ENCODE measurements at regions not wholly inside any gene's neighbourhood (a gene's known extent, or its start where the extent isn't known, plus 50 kb on each side); places are given as distances from the start of the nearest gene placed in this dataset.

DNA sequence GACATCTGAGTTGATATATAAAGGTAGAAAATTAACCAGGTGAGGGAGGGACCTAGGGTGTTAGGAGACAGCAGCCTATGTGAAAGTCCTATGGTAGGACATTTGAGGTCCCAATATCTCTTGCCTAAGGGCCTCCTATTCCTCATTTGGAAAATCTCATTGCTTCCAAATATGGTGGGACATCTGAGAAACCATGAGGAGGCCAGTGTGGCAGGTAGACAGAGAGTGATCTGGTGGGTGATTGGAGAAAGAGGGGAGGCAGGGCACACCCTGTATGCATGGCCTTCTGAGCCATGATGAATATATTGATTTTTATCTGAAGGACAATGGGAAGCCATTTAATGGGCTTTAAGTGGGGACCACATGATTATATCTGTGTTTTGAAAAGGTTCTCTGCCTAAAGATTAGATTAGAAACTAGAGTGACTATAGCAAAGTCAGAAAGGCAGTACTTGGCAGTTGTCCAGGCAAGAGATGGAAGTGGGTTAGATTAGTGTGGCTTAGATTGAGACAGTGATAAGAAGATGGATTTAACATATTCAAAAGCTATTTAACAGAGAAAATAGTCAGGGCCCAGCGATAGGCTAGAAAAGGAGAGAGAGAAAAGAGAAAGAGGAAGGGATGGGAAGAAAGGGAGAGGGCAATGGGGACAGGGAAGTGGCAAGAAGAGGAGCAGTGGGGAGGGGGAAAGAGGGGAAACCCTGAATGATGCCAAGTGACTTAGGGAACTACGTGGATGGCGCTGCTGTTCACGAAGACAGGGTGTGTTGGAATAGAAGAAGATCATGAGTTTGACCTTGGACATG, 237.2 kb upstream of the SRRM4 start:
- no peak for DNase-seq
- TF ChIP-seq, protein P1, sequence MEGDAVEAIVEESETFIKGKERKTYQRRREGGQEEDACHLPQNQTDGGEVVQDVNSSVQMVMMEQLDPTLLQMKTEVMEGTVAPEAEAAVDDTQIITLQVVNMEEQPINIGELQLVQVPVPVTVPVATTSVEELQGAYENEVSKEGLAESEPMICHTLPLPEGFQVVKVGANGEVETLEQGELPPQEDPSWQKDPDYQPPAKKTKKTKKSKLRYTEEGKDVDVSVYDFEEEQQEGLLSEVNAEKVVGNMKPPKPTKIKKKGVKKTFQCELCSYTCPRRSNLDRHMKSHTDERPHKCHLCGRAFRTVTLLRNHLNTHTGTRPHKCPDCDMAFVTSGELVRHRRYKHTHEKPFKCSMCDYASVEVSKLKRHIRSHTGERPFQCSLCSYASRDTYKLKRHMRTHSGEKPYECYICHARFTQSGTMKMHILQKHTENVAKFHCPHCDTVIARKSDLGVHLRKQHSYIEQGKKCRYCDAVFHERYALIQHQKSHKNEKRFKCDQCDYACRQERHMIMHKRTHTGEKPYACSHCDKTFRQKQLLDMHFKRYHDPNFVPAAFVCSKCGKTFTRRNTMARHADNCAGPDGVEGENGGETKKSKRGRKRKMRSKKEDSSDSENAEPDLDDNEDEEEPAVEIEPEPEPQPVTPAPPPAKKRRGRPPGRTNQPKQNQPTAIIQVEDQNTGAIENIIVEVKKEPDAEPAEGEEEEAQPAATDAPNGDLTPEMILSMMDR (IDR thresholded peaks at IDR 0.05), result no peak
- no peaks in the 10 kb centered on the region for H3K36me3 ChIP-seq
- H3K27me3 ChIP-seq, result no peaks in the 10 kb centered on the region
- intact Hi-C loops (cut with DNase I; ENCODE audit: low total_unique reads), result no loop called here
- H3K4me3 ChIP-seq, result no peak overlapping the region
- H3K27ac ChIP-seq, result no peak overlapping the region
- H3K9me3 ChIP-seq, result no peaks in the 10 kb centered on the region
- no peaks in the 10 kb centered on the region for H3K4me1 ChIP-seq

DNA sequence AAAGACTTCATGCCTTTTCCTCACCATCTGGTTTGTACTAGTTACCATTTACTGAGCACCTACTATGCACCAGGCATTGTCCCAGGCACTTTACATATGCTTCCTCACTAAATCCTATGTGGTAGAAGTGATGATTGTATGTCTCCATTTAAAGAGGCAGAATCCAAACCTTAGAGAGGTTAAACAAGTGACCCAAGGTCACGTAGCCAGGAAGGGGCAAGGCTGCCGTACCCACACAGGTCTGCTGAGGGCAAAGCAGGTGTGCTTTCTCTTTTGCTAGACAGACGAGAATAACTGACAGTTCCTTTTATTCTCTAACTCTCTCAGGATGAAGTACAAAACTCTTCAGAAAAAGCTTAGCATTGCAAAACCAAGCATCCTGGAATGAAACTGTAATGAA, 235.2 kb upstream of the SRRM4 start:
- Histone ChIP-seq H3K27me3 (no peaks in the 10 kb centered on the region), H3K27ac (no peak overlapping the region), H3K4me3 (no peak overlapping the region), H3K36me3 (no peaks in the 10 kb centered on the region), H3K9me3 (no peaks in the 10 kb centered on the region), H3K4me1 (no peaks in the 10 kb centered on the region)
- no peak for DNase-seq
- intact Hi-C loops (cut with DNase I; ENCODE audit: low total_unique reads), result no loop called here
- TF ChIP-seq, protein P1 (IDR thresholded peaks at IDR 0.05), result no peak

- Histone ChIP-seq H3K27ac (no peak overlapping the region), H3K4me3 (no peak overlapping the region), H3K36me3 (no peaks in the 10 kb centered on the region), H3K9me3 (no peaks in the 10 kb centered on the region), H3K27me3 (no peaks in the 10 kb centered on the region), H3K4me1 (no peaks in the 10 kb centered on the region)
- TF ChIP-seq, protein P1 (IDR thresholded peaks at IDR 0.05), result no peak
- intact Hi-C loops (cut with DNase I; ENCODE audit: low total_unique reads), result no loop called here
- DNase-seq, result no peak
These were observed 234.4 kb upstream of the SRRM4 start for GRCh38 chr12:118746960-118747359.

DNA sequence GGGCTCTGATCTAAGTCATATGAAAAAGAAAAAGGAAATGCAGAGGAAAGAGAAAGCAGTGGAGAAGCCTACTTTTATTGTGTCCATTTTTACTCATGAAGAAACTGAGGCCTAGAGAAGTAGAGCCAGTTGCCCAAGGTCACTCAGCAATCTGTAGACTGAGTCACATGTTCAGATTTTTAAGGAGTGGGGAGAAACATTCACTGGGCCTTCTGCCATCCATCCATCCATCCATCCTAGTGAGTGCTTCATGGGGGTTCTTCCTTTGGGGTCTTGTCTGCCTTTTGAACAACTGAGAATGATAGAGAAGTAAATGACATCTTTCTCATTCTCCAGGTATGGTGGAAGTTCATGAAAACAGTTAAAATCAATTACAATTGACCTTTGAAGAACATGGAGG, 233.6 kb upstream of the SRRM4 start:
- Histone ChIP-seq H3K4me3 (no peak overlapping the region), H3K27ac (no peak overlapping the region), H3K9me3 (no peaks in the 10 kb centered on the region), H3K27me3 (no peaks in the 10 kb centered on the region), H3K4me1 (no peaks in the 10 kb centered on the region), H3K36me3 (no peaks in the 10 kb centered on the region)
- TF ChIP-seq, protein P1 (IDR thresholded peaks at IDR 0.05), result no peak
- no peak for DNase-seq
- intact Hi-C loops (cut with DNase I; ENCODE audit: low total_unique reads), result no loop called here

- TF ChIP-seq, protein P1 (IDR thresholded peaks at IDR 0.05), result no peak
- Histone ChIP-seq H3K9me3 (no peaks in the 10 kb centered on the region), H3K27ac (no peak overlapping the region), H3K36me3 (no peaks in the 10 kb centered on the region), H3K4me3 (no peak overlapping the region), H3K4me1 (no peaks in the 10 kb centered on the region), H3K27me3 (no peaks in the 10 kb centered on the region)
- intact Hi-C loops (cut with DNase I; ENCODE audit: low total_unique reads), result no loop called here
- DNase-seq, result no peak
These were observed 232.6 kb upstream of the SRRM4 start for GRCh38 chr12:118748478-118749380.

Data from tibial artery (tissue), 4 donors.